SH-SY5Y (cell line): ENCODE measurements at regions not wholly inside any gene's neighbourhood (a gene's known extent, or its start where the extent isn't known, plus 50 kb on each side); places are given as distances from the start of the nearest gene placed in this dataset.

ENCODE experiments used
- GATA2 ChIP-seq: IDR thresholded peaks from 2 replicates; pipeline ENCODE4 v1.6.1; 2011; ENCODE audit warnings: mild to moderate bottlenecking, low read depth, low read length
- GATA3 ChIP-seq: IDR thresholded peaks from 2 replicates; pipeline ENCODE4 v1.6.1; 2011; ENCODE audit warnings: low read depth, mild to moderate bottlenecking, low read length, moderate library complexity

DNA sequence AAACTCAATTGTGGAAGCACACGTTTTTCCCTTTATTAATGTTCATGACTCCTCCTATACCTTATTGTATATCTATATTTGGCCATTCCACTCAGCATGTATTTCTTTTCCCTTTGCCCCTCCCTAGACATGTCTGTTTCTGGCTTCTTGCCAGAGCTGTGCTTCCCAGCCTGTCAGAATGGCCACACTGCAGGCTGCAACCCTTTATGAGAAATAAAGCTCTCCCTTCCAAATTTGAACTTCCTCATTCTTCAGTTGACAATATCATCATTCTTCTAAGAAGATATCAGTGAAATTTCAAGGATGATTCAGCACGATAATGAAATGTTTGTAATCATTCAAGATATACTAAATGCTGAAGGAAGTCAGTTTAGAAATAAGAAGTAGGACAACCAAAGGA lies 107.6 kb upstream of the PRSS3 start:
- TF ChIP-seq GATA3 (no peak), GATA2 (no peak)
